ENCODE measurements at regions not wholly inside any gene's neighbourhood (a gene's known extent, or its start where the extent isn't known, plus 50 kb on each side); places are given as distances from the start of the nearest gene placed in this dataset.

DNA sequence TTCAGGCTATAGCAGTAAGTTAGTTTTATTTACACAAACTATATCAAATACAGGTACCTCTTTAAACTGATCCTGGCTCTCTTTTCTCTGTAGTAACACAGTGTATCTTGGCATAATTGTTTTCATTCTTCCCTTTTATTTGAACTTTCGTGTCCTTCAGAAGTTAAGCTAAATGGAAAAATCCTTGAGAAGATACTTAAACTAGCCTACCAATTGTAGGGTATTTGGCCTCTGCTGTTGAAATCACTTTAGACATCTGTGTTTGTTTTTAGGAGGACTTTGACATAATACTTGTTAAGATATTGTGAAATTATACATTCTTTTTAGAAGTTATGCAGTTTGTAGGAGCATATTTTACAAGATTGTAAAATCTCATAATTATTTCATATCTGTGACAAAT is 90.3 kb upstream of the GK2 start:
- no peak for DNase-seq (ENCODE audit: low read depth)
- TF ChIP-seq, protein P1, sequence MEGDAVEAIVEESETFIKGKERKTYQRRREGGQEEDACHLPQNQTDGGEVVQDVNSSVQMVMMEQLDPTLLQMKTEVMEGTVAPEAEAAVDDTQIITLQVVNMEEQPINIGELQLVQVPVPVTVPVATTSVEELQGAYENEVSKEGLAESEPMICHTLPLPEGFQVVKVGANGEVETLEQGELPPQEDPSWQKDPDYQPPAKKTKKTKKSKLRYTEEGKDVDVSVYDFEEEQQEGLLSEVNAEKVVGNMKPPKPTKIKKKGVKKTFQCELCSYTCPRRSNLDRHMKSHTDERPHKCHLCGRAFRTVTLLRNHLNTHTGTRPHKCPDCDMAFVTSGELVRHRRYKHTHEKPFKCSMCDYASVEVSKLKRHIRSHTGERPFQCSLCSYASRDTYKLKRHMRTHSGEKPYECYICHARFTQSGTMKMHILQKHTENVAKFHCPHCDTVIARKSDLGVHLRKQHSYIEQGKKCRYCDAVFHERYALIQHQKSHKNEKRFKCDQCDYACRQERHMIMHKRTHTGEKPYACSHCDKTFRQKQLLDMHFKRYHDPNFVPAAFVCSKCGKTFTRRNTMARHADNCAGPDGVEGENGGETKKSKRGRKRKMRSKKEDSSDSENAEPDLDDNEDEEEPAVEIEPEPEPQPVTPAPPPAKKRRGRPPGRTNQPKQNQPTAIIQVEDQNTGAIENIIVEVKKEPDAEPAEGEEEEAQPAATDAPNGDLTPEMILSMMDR (IDR thresholded peaks at IDR 0.05; ENCODE audit: low read depth, low read length, missing control alignments): no peak
- no peak overlapping the region for H3K4me3 ChIP-seq (ENCODE audit: low read depth, low read length)

DNA sequence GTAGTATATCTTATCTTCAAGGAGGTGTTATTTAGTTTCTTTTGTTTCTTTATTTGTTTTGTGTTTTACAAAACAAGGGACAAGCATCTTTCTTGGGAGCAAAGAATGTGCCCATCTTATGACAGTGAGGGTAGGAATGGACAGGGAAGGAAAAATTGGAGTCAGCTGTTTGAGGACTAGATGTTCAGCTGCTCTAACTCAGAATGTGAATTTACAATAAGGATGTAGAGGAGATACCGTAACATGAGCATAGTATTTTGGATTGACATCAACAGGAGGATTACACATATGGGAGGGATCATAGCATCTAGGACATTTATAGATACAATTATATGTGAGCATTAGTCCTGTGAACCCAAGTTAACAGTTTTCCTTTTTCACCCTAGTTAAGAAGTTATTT is 89.0 kb upstream of the GK2 start:
- DNase-seq (ENCODE audit: low read depth): no peak
- no peak overlapping the region for H3K4me3 ChIP-seq (ENCODE audit: low read depth, low read length)
- TF ChIP-seq, protein P1 (IDR thresholded peaks at IDR 0.05; ENCODE audit: low read depth, low read length, missing control alignments): no peak

DNA sequence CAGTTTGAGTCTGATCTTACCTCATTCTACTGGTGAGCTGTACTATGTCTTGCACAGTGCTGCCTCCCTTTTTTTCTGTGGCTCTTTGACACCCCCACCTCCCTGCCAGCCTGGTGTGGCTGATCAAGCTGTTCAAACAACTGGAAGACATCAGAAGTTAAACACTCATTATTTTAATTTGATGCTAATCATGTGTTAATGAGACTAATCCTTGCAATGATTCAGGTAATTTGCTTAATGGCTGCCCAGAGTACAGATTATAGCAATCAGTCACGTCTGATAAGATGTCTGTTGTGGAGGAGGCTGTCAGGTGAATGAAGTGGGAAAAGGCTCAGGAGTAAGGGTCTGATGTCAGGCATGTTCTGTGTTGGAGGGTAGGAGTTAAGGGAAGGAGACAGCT is 87.4 kb upstream of the GK2 start:
- TF ChIP-seq, protein P1 (IDR thresholded peaks at IDR 0.05; ENCODE audit: low read depth, low read length, missing control alignments): no peak
- no peak overlapping the region for H3K4me3 ChIP-seq (ENCODE audit: low read depth, low read length)
- no peak for DNase-seq (ENCODE audit: low read depth)

DNA sequence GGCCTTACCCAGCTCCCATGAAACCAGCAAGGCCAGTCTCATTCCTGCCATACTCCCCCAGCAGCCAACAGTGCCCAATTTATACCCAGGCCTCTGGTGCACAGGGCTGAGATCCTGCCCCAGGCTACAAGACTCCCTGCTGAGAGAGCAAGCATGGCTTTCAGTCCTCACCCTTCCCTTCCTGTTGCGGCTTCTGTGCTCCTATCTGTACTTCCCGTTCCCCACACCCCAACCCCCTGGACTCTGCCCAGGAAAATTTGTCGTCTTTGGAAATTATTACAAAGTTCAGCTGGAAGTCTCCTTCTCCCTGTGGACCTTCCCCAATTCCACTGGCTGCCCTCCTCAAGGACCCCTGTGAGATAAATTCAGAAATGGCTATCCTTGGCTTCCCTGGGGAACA is 84.1 kb upstream of the GK2 start:
- TF ChIP-seq, protein P1 (IDR thresholded peaks at IDR 0.05; ENCODE audit: low read depth, low read length, missing control alignments): no peak
- no peak for DNase-seq (ENCODE audit: low read depth)
- no peak overlapping the region for H3K4me3 ChIP-seq (ENCODE audit: low read depth, low read length)

DNA sequence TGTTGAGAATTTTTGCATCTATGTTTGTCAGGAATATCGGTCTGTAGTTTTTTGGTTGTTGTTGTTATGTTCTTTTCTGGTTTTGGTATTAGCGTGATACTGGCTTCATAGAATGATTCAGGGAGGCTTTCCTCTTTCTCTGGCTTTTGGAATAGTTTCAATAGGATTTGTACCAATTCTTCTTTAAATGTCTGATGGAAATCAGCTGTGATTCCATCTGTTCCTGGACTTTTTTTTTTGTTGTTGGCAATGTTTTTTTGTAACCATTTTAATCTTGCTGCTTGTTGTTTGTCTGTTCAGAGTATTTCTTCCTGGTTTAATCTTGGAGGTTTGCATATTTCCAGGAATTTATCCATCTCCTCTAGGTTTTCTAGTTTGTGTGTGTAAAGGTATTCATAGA is 81.5 kb upstream of the GK2 start:
- no peak overlapping the region for H3K4me3 ChIP-seq (ENCODE audit: low read depth, low read length)
- DNase-seq (ENCODE audit: low read depth): no peak

DNA sequence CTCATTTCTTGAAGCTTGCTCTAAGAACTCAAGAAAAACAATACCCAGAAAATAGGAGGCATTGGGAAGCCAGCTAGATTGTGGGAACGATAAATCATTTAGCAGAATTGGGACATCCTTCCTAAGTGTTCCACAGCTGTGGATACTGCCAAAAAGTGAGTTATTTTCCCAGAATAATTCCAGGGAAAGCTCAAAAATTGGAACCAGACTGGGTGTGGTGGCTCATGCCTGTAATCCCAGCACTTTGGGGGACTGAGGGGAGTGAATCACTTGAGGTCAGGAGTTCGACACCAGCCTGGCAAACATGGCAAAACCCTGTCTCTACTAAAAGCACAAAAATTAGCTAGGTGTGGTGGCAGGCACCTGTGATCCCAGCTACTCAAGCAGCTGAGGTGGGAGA is 68.2 kb upstream of the GK2 start:
- TF ChIP-seq, protein P1 (IDR thresholded peaks at IDR 0.05; ENCODE audit: low read depth, low read length, missing control alignments): no peak
- no peak for DNase-seq (ENCODE audit: low read depth)
- no peak overlapping the region for H3K4me3 ChIP-seq (ENCODE audit: low read depth, low read length)

More for the DNA sequence above, 81.5 kb upstream of the GK2 start:
- TF ChIP-seq, protein P1 (IDR thresholded peaks at IDR 0.05; ENCODE audit: low read depth, low read length, missing control alignments): no peak

DNA sequence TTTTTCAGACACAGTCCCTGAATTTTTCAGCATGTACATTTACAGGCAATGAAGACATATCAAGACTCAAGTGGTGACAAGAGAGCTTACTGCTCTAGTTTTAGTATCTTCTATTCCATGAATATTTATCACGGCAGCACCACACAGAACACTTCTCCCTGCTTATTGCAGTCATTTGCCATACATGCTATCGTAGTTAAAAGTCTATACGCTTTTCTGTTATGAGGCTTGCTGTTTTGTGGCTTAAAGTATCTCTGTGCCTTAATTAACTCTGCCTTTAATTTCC is 65.4 kb upstream of the GK2 start:
- TF ChIP-seq, protein P1 (IDR thresholded peaks at IDR 0.05; ENCODE audit: low read depth, low read length, missing control alignments): no peak
- H3K4me3 ChIP-seq (ENCODE audit: low read depth, low read length): no peak overlapping the region
- DNase-seq (ENCODE audit: low read depth): no peak

Measured in GM12864 (cell line).